Nephron (organoid): ENCODE measurements at regions not wholly inside any gene's neighbourhood (a gene's known extent, or its start where the extent isn't known, plus 50 kb on each side); places are given as distances from the start of the nearest gene placed in this dataset.

ENCODE experiments used
- H3K27ac Mint-ChIP-seq, 3 experiments: 2 replicates each; pipeline ENCODE4 v1.8.0; 2020; ENCODE audit warnings: mixed read lengths in 3 of 3, mild to moderate bottlenecking in 2 of 3, moderate library complexity in 1 of 3
- H3K27me3 Mint-ChIP-seq: 2 replicates; pipeline ENCODE4 v1.8.0; 2021; ENCODE audit warnings: low read depth, mild to moderate bottlenecking, moderate library complexity, mixed read lengths
- H3K36me3 Mint-ChIP-seq: 2 replicates; pipeline ENCODE4 v1.8.0; 2020; ENCODE audit warnings: low read depth, mixed read lengths
- H3K4me1 Mint-ChIP-seq: 2 replicates; pipeline ENCODE4 v1.8.0; 2020; ENCODE audit warnings: mixed read lengths
- H3K4me3 Mint-ChIP-seq, 3 experiments: 2 replicates each; pipeline ENCODE4 v1.8.0; 2020; ENCODE audit warnings: mild to moderate bottlenecking in 3 of 3, mixed read lengths in 3 of 3, moderate library complexity in 2 of 3
- H3K9me3 Mint-ChIP-seq: 2 replicates; pipeline ENCODE4 v1.8.0; 2020; ENCODE audit warnings: mixed read lengths
- CTCF ChIP-seq, 3 experiments: fragments of 200-600 bp; sonication (generic); IDR thresholded peaks; one replicate each; pipeline ENCODE4 v1.5.0; 2021; ENCODE audit warnings: antibody characterized with exemption in 3 of 3; ENCODE audit not compliant: unreplicated experiment in 3 of 3

- Mint-ChIP-seq H3K9me3 (no peaks in the 10 kb centered on the region), H3K4me1 (no peaks in the 10 kb centered on the region), H3K36me3 (no peaks in the 10 kb centered on the region), H3K27me3 (peaks cover 54% of the 10 kb centered on the region), H3K27ac (no peak overlapping the region), H3K4me3 (no peak overlapping the region)
- TF ChIP-seq CTCF (IDR thresholded peaks at IDR 0.05; ENCODE audit: unreplicated experiment in 3 of 3) = no peak
Measured at GRCh38 chr5:175800656-175801081, 70.7 kb upstream of the CPLX2 start.

GRCh38 chr5:175802361-175802760 is 69.0 kb upstream of the CPLX2 start:
- TF ChIP-seq CTCF (IDR thresholded peaks at IDR 0.05; ENCODE audit: unreplicated experiment in 3 of 3) = no peak
- Mint-ChIP-seq H3K9me3 (no peaks in the 10 kb centered on the region), H3K36me3 (no peaks in the 10 kb centered on the region), H3K4me3 (no peak overlapping the region), H3K4me1 (no peaks in the 10 kb centered on the region), H3K27me3 (peaks cover 53% of the 10 kb centered on the region), H3K27ac (no peak overlapping the region)

- H3K27ac Mint-ChIP-seq = no peak overlapping the region
Measured at GRCh38 chr5:175803254-175803653, 68.1 kb upstream of the CPLX2 start.

GRCh38 chr5:175803736-175804454 is 67.5 kb upstream of the CPLX2 start:
- Mint-ChIP-seq H3K36me3 (no peaks in the 10 kb centered on the region), H3K27me3 (peaks cover 39% of the 10 kb centered on the region)
- no peak for TF ChIP-seq CTCF (IDR thresholded peaks at IDR 0.05; ENCODE audit: unreplicated experiment in 3 of 3)

More at GRCh38 chr5:175803254-175803653, 68.1 kb upstream of the CPLX2 start:
- Mint-ChIP-seq H3K4me1 (no peaks in the 10 kb centered on the region), H3K4me3 (no peak overlapping the region), H3K36me3 (no peaks in the 10 kb centered on the region), H3K27me3 (peaks cover 44% of the 10 kb centered on the region), H3K9me3 (no peaks in the 10 kb centered on the region)
- no peak for TF ChIP-seq CTCF (IDR thresholded peaks at IDR 0.05; ENCODE audit: unreplicated experiment in 3 of 3)

GRCh38 chr5:175805256-175806011 is 65.9 kb upstream of the CPLX2 start:
- no peaks in the 10 kb centered on the region for H3K9me3 Mint-ChIP-seq
- H3K36me3 Mint-ChIP-seq = no peaks in the 10 kb centered on the region
- peaks cover 34% of the 10 kb centered on the region for H3K27me3 Mint-ChIP-seq
- no peaks in the 10 kb centered on the region for H3K4me1 Mint-ChIP-seq
- H3K4me3 Mint-ChIP-seq = no peak overlapping the region
- no peak for TF ChIP-seq CTCF (IDR thresholded peaks at IDR 0.05; ENCODE audit: unreplicated experiment in 3 of 3)
- H3K27ac Mint-ChIP-seq = no peak overlapping the region

More at GRCh38 chr5:175803736-175804454, 67.5 kb upstream of the CPLX2 start:
- no peak overlapping the region for H3K27ac Mint-ChIP-seq
- no peaks in the 10 kb centered on the region for H3K4me1 Mint-ChIP-seq
- no peak overlapping the region for H3K4me3 Mint-ChIP-seq
- no peaks in the 10 kb centered on the region for H3K9me3 Mint-ChIP-seq
